ENCODE measurements at regions not wholly inside any gene's neighbourhood (a gene's known extent, or its start where the extent isn't known, plus 50 kb on each side); places are given as distances from the start of the nearest gene placed in this dataset.

DNA sequence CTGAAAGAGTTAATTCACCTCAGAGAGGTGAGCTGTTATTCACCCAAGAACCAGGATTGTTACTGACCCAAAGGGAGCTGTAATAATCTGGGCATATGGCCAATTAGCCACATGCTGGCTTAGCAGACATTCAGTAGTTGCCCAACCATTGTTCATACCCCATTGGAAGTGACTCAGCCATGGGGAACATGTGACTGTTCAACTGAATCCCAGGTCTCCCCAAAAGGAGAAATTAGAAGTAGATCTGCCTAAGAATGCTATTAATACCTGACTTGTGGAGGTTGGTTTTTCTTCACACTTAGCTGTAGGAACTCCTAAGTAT lies 272.6 kb upstream of the UBE2E3 start:
- BruUV-seq (replicated peaks), result no TSS peak
- H4K20me1 ChIP-seq (ENCODE audit: insufficient read depth), result no peaks in the 10 kb centered on the region
- TF ChIP-seq SRF (IDR thresholded peaks at IDR 0.05; ENCODE audit: low read depth), result no peak
- TF ChIP-seq SP1 (IDR thresholded peaks at IDR 0.05; ENCODE audit: low read depth), result 0 out of 2 replicates have a peak, but pooled peaks have one; percentile 18
- TF ChIP-seq EZH2 (IDR thresholded peaks at IDR 0.05), result no peak
- no peak for TF ChIP-seq ZFX (IDR thresholded peaks at IDR 0.05)
- 0 out of 2 replicates have a peak, but pooled peaks have one; percentile 14 for TF ChIP-seq JUND (IDR thresholded peaks at IDR 0.05)
- TF ChIP-seq, protein P1, sequence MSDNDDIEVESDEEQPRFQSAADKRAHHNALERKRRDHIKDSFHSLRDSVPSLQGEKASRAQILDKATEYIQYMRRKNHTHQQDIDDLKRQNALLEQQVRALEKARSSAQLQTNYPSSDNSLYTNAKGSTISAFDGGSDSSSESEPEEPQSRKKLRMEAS (IDR thresholded peaks at IDR 0.05), result peak; percentile 46
- peak; percentile 58; the same call in 1 of the 2 replicates for TF ChIP-seq CEBPB (IDR thresholded peaks at IDR 0.05; ENCODE audit: low read depth)
- TF ChIP-seq TCF7L2 (IDR thresholded peaks at IDR 0.05; ENCODE audit: borderline replicate concordance, extremely low read depth, insufficient read depth, insufficient read length), result no peak
- TF ChIP-seq, protein P2, sequence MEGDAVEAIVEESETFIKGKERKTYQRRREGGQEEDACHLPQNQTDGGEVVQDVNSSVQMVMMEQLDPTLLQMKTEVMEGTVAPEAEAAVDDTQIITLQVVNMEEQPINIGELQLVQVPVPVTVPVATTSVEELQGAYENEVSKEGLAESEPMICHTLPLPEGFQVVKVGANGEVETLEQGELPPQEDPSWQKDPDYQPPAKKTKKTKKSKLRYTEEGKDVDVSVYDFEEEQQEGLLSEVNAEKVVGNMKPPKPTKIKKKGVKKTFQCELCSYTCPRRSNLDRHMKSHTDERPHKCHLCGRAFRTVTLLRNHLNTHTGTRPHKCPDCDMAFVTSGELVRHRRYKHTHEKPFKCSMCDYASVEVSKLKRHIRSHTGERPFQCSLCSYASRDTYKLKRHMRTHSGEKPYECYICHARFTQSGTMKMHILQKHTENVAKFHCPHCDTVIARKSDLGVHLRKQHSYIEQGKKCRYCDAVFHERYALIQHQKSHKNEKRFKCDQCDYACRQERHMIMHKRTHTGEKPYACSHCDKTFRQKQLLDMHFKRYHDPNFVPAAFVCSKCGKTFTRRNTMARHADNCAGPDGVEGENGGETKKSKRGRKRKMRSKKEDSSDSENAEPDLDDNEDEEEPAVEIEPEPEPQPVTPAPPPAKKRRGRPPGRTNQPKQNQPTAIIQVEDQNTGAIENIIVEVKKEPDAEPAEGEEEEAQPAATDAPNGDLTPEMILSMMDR (IDR thresholded peaks at IDR 0.05 in 2 of 3, conservative IDR thresholded peaks at IDR 0.05 in 1 of 3; ENCODE audit: borderline replicate concordance in 1 of 3, insufficient read depth in 1 of 3, low read depth in 2 of 3, low read length in 2 of 3), result no peak
- ChIA-PET POLR2A (no interaction called here), RAD21 (ENCODE audit: low non-redundant PET in 1 of 2, low total read pairs in 2 of 2, uncharacterized antibody in 2 of 2, unreplicated experiment in 2 of 2) (no interaction called here), CTCF (no interaction called here)
- H3K4me3 ChIP-seq (replicated peaks in 1 of 2; ENCODE audit: low read depth in 1 of 2, low read length in 2 of 2), result no peak overlapping the region
- peak; percentile 16 for DNase-seq (ENCODE audit: low read depth, low spot score)
- no peaks in the 10 kb centered on the region; a peak in 2 of 4 replicates for H3K9me3 ChIP-seq (ENCODE audit: control insufficient read depth in 1 of 2, insufficient read depth in 1 of 2, low read depth in 1 of 2, low read length in 2 of 2)
- intact Hi-C loops (cut with micrococcal nuclease), result no loop called here
- H3K9ac ChIP-seq (ENCODE audit: low read length), result no peak overlapping the region
- no peaks in the 10 kb centered on the region for H3K27me3 ChIP-seq (ENCODE audit: insufficient read depth, low read length)
- H3K79me2 ChIP-seq (ENCODE audit: insufficient read depth, low read length), result no peaks in the 10 kb centered on the region
- H3K27ac ChIP-seq (ENCODE audit: low read depth, low read length), result no peak overlapping the region
- peak; percentile 38; the same call in 1 of the 2 replicates for ATAC-seq
- H3K36me3 ChIP-seq (ENCODE audit: control insufficient read depth in 1 of 2, insufficient read depth in 2 of 2, low read length in 2 of 2), result no peaks in the 10 kb centered on the region
- peak overlapping the region; percentile 48 for H2AFZ ChIP-seq (ENCODE audit: low read depth, low read length, poor library complexity, severe bottlenecking)
- peaks cover 0 to 7% of the 10 kb centered on the region in 2 experiments; a peak in 2 of 4 replicates for H3K4me1 ChIP-seq (ENCODE audit: control insufficient read depth in 1 of 2, insufficient read depth in 2 of 2, low read length in 2 of 2)
- H3K9me2 ChIP-seq (ENCODE audit: insufficient read depth), result peaks cover 4% of the 10 kb centered on the region; the same call in 1 of the 2 replicates
- peak overlapping the region; percentile 12; the same call in 1 of the 2 replicates for H3K4me2 ChIP-seq (ENCODE audit: low read length)
